Caco-2 (cell line): ENCODE measurements at regions not wholly inside any gene's neighbourhood (a gene's known extent, or its start where the extent isn't known, plus 50 kb on each side); places are given as distances from the start of the nearest gene placed in this dataset.
"Not testable (repeated sequence)": the region's sequence is repeated elsewhere in the genome, so short reads cannot be mapped to it uniquely, and the experiment has no call there.

Source experiments
- BruUV-seq: library from RNA; stranded (reverse); fragments of 400-500 nt; replicated peaks from 2 replicates; lab custom pipeline; 2021; lab: Mats Ljungman, UMichigan
- CTCF ChIA-PET: fragments of 300-600 bp; sonication (Branson Sonifier 250); formaldehyde crosslinking; loops from one replicate; lab custom pipeline; 2022; ENCODE audit warnings: antibody characterized with exemption; lab: Charles Lee
- POLR2A ChIA-PET: fragments of 300-600 bp; sonication (Branson Sonifier 250); formaldehyde crosslinking; loops from one replicate; lab custom pipeline; 2022; ENCODE audit warnings: antibody characterized with exemption; lab: Charles Lee
- DNase-seq, 2 experiments: peaks; one replicate each; pipeline versions ENCODE4 v3.0.0 to v3.0.0-alpha.2; 2020 to 2022
- H3K27me3 ChIP-seq: replicated peaks from 2 replicates; pipeline ENCODE4 v1.6.0; 2011; ENCODE audit warnings: low read length; ENCODE audit not compliant: control insufficient read depth, insufficient read depth
- H3K36me3 ChIP-seq: 2 replicates; pipeline ENCODE4 v1.5.1; 2011; ENCODE audit warnings: low read length; ENCODE audit not compliant: control insufficient read depth, insufficient read depth
- H3K4me1 ChIP-seq: fragments of 250-450 bp; sonication (Bioruptor Pico); 2 replicates; pipeline ENCODE4 v1.5.1; 2020; ENCODE audit warnings: mild to moderate bottlenecking
- H3K4me3 ChIP-seq: 2 replicates; pipeline ENCODE4 v1.5.1; 2011; ENCODE audit warnings: low read depth, mild to moderate bottlenecking, control low read depth, low read length
- H3K9me3 ChIP-seq: fragments of 250-450 bp; sonication (Bioruptor Pico); 2 replicates; pipeline ENCODE4 v1.5.1; 2020; ENCODE audit warnings: mild to moderate bottlenecking, moderate library complexity
- H3K27ac Mint-ChIP-seq: one replicate; pipeline ENCODE4 v1.8.0; 2022; ENCODE audit warnings: mixed read lengths; ENCODE audit not compliant: unreplicated experiment
- H3K27me3 Mint-ChIP-seq: one replicate; pipeline ENCODE4 v1.8.0; 2022; ENCODE audit warnings: mixed read lengths; ENCODE audit not compliant: insufficient read depth, unreplicated experiment
- H3K36me3 Mint-ChIP-seq: one replicate; pipeline ENCODE4 v1.8.0; 2022; ENCODE audit warnings: mild to moderate bottlenecking, mixed read lengths; ENCODE audit not compliant: insufficient read depth, unreplicated experiment
- H3K4me1 Mint-ChIP-seq: one replicate; pipeline ENCODE4 v1.8.0; 2022; ENCODE audit warnings: low read depth, mixed read lengths; ENCODE audit not compliant: unreplicated experiment
- H3K4me3 Mint-ChIP-seq: one replicate; pipeline ENCODE4 v1.8.0; 2022; ENCODE audit warnings: mild to moderate bottlenecking, moderate library complexity, mixed read lengths; ENCODE audit not compliant: unreplicated experiment
- H3K9me3 Mint-ChIP-seq: one replicate; pipeline ENCODE4 v1.8.0; 2022; ENCODE audit warnings: mixed read lengths; ENCODE audit not compliant: unreplicated experiment
- intact Hi-C: fragments of 100-400 bp; cut with micrococcal nuclease; formaldehyde crosslinking; loops from one replicate; pipeline ENCODE4 v1.10.0; 2022; ENCODE audit not compliant: unreplicated experiment
- TF ChIP-seq, protein P1 (sequence below), 2 experiments: fragments of 200-600 bp in 1 of 2; IDR thresholded peaks; 1 replicate in 1 of 2; 2 replicates in 1 of 2; pipeline versions ENCODE4 v1.5.1 to v1.8.0; 2011 to 2022; ENCODE audit warnings: antibody characterized with exemption in 1 of 2, control low read depth in 1 of 2, inconsistent platforms in 1 of 2, low read depth in 1 of 2, low read length in 1 of 2, mild to moderate bottlenecking in 1 of 2, moderate library complexity in 1 of 2; ENCODE audit not compliant: insufficient read depth in 1 of 2, severe bottlenecking in 1 of 2, unreplicated experiment in 1 of 2

DNA sequence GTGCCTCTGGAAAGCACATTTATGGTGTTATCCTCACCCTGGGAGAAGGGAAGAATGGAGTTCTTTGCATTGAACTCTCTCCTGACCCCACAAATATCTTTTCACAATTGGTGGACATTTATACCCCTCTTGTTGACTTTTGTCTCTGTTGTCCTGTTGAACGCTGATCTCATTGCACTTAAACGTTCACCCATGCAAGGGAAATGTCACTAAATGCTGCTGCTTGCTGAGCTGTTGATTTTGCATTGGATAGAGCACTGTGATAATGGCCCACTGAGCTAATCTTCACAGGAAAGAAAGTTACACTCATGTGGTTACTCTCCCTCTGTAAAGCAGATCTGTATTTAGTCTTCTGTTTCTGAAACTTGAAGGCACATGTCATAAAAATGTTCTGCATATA, 133.4 kb downstream of the FZD1 start:
- peaks cover 3% of the 10 kb centered on the region for H3K27me3 Mint-ChIP-seq
- H3K27me3 ChIP-seq: no peaks in the 10 kb centered on the region
- DNase-seq: no peak
- H3K36me3 ChIP-seq: no peaks in the 10 kb centered on the region
- ChIA-PET POLR2A (no interaction called here), CTCF (no interaction called here)
- H3K4me3 ChIP-seq: no peak overlapping the region
- BruUV-seq: no TSS peak
- TF ChIP-seq, protein P1, sequence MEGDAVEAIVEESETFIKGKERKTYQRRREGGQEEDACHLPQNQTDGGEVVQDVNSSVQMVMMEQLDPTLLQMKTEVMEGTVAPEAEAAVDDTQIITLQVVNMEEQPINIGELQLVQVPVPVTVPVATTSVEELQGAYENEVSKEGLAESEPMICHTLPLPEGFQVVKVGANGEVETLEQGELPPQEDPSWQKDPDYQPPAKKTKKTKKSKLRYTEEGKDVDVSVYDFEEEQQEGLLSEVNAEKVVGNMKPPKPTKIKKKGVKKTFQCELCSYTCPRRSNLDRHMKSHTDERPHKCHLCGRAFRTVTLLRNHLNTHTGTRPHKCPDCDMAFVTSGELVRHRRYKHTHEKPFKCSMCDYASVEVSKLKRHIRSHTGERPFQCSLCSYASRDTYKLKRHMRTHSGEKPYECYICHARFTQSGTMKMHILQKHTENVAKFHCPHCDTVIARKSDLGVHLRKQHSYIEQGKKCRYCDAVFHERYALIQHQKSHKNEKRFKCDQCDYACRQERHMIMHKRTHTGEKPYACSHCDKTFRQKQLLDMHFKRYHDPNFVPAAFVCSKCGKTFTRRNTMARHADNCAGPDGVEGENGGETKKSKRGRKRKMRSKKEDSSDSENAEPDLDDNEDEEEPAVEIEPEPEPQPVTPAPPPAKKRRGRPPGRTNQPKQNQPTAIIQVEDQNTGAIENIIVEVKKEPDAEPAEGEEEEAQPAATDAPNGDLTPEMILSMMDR (IDR thresholded peaks at IDR 0.05; ENCODE audit: insufficient read depth in 1 of 2, low read depth in 1 of 2, low read length in 1 of 2, severe bottlenecking in 1 of 2, unreplicated experiment in 1 of 2): no peak
- no peaks in the 10 kb centered on the region for H3K9me3 Mint-ChIP-seq
- H3K36me3 Mint-ChIP-seq: no peaks in the 10 kb centered on the region
- no peak overlapping the region for H3K4me3 Mint-ChIP-seq
- no peaks in the 10 kb centered on the region for H3K4me1 ChIP-seq
- 0 out of 2 replicates have a peak, but pooled peaks cover 3% of the 10 kb centered on the region for H3K9me3 ChIP-seq
- intact Hi-C loops: no loop called here
- H3K27ac Mint-ChIP-seq: no peak overlapping the region
- no peaks in the 10 kb centered on the region for H3K4me1 Mint-ChIP-seq

DNA sequence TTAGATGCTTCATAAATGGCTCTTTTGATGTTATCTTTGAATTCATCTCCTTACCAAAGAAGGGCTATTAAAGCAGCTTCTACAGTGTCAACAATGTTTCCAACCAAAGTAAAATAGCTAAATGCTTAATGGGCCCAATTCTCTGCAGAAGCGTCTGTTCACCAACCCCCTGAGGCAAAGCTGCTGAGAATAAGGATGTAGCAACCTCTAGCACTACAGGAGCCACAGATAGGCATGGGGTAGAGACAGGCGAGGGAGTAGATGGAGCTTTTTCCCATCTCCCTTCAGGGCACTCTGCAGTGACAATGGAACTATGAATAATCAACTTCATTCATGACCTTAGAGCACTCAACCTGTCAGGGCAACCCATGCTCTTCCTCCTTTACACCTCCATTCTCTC, 134.1 kb downstream of the FZD1 start:
- Mint-ChIP-seq H3K4me1 (no peaks in the 10 kb centered on the region), H3K36me3 (no peaks in the 10 kb centered on the region), H3K27ac (no peak overlapping the region), H3K27me3 (peaks cover 3% of the 10 kb centered on the region), H3K9me3 (no peaks in the 10 kb centered on the region), H3K4me3 (no peak overlapping the region)
- TF ChIP-seq, protein P1 (IDR thresholded peaks at IDR 0.05; ENCODE audit: insufficient read depth in 1 of 2, low read depth in 1 of 2, low read length in 1 of 2, severe bottlenecking in 1 of 2, unreplicated experiment in 1 of 2): no peak
- no peak for DNase-seq
- no TSS peak for BruUV-seq
- CTCF ChIA-PET: no interaction called here
- no peaks in the 10 kb centered on the region for H3K36me3 ChIP-seq
- H3K4me1 ChIP-seq: no peaks in the 10 kb centered on the region
- no peak overlapping the region for H3K4me3 ChIP-seq
- intact Hi-C loops: no loop called here
- H3K27me3 ChIP-seq: no peaks in the 10 kb centered on the region
- H3K9me3 ChIP-seq: 0 out of 2 replicates have a peak, but pooled peaks cover 3% of the 10 kb centered on the region
- POLR2A ChIA-PET: no interaction called here

DNA sequence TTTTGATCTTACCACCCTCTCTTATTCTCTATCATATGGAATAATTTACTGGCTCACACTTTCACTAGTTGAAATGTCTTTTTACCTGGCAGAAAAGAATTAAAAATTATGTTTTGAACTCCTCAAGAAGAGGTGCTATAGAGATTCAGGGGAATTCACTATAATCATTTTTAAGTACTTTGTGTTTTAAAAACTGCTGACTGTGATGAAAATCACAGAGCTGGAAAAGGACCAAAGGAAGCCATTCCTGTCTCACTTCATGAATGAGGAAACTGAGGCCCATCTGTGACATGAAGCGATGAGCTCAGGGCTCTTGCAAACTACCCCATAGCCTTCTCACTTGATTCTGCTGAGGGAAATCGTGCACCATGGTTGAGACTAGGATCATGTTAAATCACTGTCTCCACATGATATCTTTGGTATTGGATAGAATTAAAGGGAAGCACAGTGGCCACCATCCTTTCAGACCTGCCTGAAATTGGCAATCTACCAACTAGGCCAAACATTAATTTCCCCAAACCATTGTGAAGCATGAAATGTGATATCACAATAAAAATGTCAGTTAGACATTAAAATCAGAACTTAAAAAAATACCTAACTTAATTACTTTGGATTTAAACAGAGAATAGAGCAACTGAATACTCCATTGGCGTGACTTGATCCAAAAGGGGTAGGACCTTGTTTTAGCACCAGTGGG, 141.0 kb downstream of the FZD1 start:
- TF ChIP-seq, protein P1 (IDR thresholded peaks at IDR 0.05; ENCODE audit: insufficient read depth in 1 of 2, low read depth in 1 of 2, low read length in 1 of 2, severe bottlenecking in 1 of 2, unreplicated experiment in 1 of 2): no peak
- Histone ChIP-seq H3K36me3 (no peaks in the 10 kb centered on the region), H3K27me3 (no peaks in the 10 kb centered on the region), H3K4me1 (no peaks in the 10 kb centered on the region), H3K4me3 (no peak overlapping the region), H3K9me3 (0 out of 2 replicates have a peak, but pooled peaks cover 3% of the 10 kb centered on the region)
- ChIA-PET POLR2A (no interaction called here), CTCF (no interaction called here)
- Mint-ChIP-seq H3K36me3 (no peaks in the 10 kb centered on the region), H3K27me3 (peaks cover 3% of the 10 kb centered on the region), H3K27ac (no peak overlapping the region), H3K4me1 (no peaks in the 10 kb centered on the region), H3K4me3 (no peak overlapping the region), H3K9me3 (no peaks in the 10 kb centered on the region)
- BruUV-seq: no TSS peak
- intact Hi-C loops: no loop called here
- no peak for DNase-seq

DNA sequence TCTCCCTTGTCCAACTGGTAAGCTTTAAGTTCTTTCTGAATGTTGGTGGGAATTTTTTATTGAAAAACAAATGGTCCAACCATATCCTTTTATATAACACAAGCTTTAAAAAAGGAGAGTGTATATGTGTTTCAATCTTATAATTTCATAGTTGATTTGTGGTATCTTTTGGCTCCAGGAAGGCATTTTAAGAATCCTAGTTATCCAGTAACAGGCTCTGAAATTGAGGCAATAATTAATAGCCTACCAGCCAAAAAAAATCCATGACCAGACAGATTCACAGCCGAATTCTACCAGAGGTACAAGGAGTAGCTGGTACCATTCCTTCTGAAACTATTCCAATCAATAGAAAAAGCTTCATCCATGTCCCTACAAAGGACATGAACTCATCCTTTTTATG, 141.6 kb downstream of the FZD1 start:
- BruUV-seq, H3K9me3 ChIP-seq, H3K27ac Mint-ChIP-seq, POLR2A ChIA-PET, H3K9me3 Mint-ChIP-seq, CTCF ChIA-PET, H3K4me3 Mint-ChIP-seq, H3K27me3 ChIP-seq, H3K27me3 Mint-ChIP-seq, intact Hi-C loops, H3K36me3 ChIP-seq, DNase-seq, H3K4me3 ChIP-seq, H3K4me1 ChIP-seq, H3K36me3 Mint-ChIP-seq, H3K4me1 Mint-ChIP-seq: not testable (repeated sequence)
